ENCODE measurements at regions not wholly inside any gene's neighbourhood (a gene's known extent, or its start where the extent isn't known, plus 50 kb on each side); places are given as distances from the start of the nearest gene placed in this dataset.

DNA sequence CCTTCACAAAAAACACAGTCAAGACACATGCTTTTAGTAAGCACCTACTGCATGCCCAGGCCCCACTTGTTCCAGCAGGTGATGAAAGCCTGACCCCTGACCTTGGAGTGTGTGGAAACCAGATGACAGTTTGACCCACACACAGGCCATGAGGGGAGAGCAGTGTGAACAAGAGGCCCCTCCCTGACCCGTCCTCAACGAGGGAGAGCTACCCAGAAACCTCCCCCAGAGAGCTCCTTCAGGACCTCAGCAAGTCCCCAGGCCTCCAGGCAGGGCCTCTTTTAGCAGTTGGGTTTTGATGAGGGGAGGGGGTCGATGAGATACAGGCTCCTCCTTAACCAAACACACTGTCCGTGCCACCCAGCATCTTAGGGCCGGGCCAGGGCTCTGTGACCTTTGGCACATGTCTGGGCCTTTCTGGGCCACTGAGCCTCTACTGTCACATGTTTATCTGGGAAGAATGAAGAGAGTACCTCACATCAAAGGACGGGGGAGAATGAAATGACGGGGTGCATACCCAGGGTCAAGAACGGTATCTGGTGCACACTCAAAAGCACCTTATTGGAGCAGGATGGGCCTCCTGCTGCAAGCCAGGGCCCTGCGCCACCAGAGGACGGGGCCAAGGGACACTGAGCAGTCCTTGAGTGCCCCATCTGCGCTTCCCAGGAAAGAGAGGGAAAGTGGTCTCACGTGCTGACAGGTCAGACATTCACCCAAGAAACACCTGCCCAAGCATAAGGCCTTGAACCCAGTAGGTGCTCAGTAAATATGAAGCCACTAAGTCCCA, 202.6 kb upstream of the ZMIZ1 start:
- DNase-seq: no peak
- in situ Hi-C loops (cut with HindIII; ENCODE audit: low pct_ligation_motif_present, low pct_unique_long_range_greater_than_20kb, low sequenced_read_pairs): no loop called here

DNA sequence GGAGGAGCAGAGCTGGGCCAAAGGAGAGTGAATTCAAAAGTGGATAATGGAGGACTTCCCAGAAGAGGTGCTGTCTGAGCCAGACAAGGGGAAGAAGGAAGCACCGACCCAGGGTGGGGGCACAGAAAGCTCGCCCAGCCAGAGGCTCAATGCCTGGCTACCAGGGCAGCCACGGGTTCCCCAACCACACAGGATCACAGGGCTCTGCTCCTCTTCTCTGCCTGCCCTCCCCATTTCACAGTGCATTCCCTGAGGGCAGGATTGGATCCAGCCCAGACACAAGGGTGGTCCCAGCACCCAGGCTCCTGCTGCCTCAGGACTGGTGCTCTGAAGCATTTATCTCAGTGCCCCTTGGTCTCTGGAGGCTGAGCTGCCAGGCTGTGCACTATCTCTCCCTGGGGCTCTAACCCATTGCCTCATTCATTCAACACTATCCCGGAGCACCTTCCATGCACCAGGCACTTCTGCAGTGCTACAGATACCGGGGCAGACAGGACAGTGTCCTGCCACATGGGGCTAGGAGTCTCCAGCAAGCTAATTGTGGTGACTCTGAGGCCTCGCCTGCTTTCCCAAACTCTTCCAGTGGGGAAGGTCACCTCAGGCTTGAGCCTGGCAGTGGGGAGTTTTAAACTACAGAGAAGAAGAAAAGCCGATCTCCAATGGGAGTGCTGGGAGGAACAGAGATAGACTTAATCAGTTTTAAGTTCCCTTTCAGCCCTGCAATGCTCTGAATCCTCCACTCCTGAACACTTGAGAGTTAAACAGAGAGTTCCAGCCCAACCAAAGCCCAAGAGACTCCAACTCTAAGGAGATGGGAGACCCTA, 201.8 kb upstream of the ZMIZ1 start:
- in situ Hi-C loops (cut with HindIII; ENCODE audit: low pct_ligation_motif_present, low pct_unique_long_range_greater_than_20kb, low sequenced_read_pairs): no loop called here
- DNase-seq: no peak

DNA sequence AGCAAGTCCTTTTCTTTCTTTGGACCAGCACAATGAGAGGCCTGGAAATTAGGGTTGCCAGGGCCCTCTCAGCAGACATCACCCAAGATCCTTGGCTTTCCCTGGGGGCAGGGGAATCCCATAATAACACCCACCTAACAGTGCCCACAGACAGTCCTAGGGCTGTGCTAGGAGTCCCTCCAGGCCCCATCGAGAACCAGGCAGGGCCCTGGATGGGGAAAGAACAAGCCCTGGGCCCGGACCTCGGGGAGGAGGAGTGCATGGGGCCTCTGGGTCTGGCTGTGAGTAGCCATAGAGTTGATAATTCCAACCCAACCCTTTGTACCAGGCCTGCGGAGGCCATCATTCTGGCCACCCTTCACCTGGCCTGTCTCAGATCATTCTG, 201.2 kb upstream of the ZMIZ1 start:
- in situ Hi-C loops (cut with HindIII; ENCODE audit: low pct_ligation_motif_present, low pct_unique_long_range_greater_than_20kb, low sequenced_read_pairs): no loop called here
- no peak for DNase-seq

DNA sequence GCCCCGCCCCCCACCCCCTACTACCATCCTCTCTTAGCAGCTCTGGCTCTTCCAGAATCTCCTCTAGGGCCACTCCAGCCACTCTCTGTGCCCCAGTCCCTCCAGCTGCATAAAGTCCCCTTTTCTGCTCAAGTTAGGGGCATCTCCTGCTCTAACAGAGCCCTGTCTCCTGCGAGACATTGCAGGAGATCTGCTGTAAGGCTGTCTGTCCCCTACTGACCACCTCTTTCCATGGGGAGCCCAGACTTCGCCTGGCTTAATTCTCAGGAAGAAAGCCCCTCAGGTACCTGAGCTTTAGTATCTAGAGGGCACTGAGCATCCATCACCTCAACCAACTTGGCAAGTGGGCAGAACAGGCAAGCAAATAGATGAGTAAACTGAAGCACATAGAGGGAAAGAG, 200.7 kb upstream of the ZMIZ1 start:
- in situ Hi-C loops (cut with HindIII; ENCODE audit: low pct_ligation_motif_present, low pct_unique_long_range_greater_than_20kb, low sequenced_read_pairs): no loop called here
- no peak for DNase-seq

DNA sequence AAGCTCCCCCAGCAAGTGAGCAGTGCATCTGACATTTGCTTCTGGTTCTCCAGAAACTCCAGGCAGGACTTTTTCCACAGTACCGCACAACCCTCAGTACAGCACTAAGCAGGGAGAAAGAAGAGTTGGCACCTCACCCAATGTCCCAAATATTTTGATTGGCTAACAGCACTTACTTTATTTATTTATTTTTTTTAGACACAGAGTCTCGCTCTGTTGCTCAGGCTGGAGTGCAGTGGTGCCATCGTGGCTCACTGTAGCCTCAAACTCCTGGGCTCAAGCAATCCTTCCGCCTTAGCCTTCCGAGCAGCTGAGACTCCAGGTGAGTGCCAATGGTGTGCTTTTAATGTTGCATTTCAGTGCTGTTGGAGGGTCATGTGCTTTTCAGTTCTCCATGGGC, 200.3 kb upstream of the ZMIZ1 start:
- DNase-seq: no peak

DNA sequence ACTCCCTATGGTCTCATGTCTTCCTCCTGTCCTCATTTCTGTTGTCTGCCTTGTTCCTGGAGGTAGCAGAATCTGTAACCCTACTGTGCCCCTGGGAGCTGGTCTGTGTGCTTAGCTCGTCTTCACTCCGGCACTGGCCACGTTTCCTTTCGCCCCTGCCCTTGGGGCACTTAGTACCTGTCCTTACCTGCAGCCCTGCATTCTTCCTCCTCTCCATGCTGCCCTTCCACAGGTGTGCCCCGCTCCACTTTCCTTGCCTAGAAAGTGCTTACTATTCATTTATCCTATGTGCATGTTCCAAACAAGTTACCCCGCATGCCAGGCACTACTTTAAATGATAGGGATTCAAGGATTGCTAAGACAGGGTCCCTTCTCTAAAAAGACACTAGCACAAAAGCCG, 199.9 kb upstream of the ZMIZ1 start:
- in situ Hi-C loops (cut with HindIII; ENCODE audit: low pct_ligation_motif_present, low pct_unique_long_range_greater_than_20kb, low sequenced_read_pairs): no loop called here
- DNase-seq: no peak

More for the DNA sequence above, 200.3 kb upstream of the ZMIZ1 start:
- in situ Hi-C loops (cut with HindIII; ENCODE audit: low pct_ligation_motif_present, low pct_unique_long_range_greater_than_20kb, low sequenced_read_pairs): no loop called here

DNA sequence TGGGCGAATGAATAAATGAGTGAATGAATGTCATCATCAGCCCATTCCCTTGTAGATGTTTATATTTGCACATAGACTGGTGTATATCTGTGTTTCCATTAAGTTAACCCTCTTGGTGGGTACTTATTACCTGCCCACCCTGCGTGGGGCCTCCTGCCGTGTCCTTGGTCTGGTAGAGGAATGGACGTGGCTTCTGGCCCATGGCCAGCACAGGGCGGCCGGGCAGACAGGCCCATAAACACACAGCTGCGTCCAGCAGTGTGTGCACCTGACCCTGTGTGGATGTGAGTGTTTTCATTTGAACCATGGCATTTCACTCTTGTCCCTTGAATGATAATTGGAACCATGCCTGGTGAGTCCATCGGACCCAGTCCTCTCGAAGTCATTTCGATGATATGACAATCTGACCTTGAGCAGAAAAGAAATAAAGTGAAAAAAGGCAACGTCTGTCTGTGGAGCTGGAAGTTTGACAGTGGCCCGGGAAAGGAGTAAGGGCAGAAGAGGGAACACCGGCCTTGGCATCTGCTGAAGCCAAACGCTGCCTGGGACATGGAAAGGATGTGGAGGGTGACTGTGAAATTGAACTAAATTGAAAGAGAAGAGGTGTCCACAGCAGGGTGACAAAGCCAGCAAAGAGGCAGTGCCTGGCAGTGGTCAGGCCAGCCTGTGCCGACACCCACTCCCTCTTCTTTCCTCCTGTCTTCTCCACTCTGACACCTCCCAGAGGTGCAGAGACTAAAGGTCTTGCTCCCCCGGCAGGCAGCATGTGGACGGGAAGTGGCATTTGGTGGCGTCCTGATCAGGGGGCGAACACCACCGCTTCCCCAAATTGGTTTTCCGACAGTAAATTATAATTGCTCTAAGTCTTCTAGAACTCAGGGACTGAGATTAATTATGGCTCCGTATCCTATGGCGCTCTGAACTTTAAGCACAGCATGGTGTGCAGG, 199.0 kb upstream of the ZMIZ1 start:
- in situ Hi-C loops (cut with HindIII; ENCODE audit: low pct_ligation_motif_present, low pct_unique_long_range_greater_than_20kb, low sequenced_read_pairs): no loop called here
- DNase-seq: no peak

DNA sequence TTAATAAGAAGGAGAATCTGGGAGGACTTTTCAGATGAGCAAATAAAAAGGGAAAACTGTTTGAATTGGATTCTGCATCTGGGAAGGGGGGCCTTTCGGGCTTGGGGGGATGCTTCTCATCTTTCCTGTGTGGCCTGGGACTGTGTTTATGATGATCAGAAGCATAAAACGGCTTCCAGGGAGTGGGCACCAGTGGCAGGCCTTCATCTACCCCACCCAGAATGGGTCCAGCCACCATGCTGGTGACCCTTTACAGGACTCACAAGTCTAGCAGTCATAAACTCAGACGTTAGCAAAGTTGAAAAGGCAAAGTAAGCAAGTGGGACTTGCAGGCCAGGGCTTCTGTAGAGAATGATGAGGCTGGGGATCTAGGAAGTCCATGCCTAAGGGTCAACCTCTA, 198.3 kb upstream of the ZMIZ1 start:
- no peak for DNase-seq
- in situ Hi-C loops (cut with HindIII; ENCODE audit: low pct_ligation_motif_present, low pct_unique_long_range_greater_than_20kb, low sequenced_read_pairs): no loop called here

DNA sequence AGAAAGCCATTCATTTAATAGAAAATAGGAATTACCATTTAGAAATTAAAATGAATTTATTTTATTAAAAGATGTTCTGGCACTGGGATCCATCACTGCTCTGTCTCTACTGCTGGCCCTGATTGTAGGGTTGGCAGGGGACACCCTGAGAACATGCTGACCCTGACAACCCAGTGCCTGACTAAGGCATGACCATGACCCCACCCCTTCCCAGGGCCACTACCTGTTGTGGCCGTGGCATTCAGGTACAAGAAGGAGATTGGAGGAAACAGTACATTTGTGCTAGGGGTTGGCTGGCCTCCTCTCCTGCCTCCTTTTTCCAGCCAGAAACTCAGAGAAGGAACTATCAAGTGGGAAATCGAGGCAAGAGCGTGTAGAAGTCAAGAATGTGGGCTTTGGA, 197.0 kb upstream of the ZMIZ1 start:
- DNase-seq: no peak
- in situ Hi-C loops (cut with HindIII; ENCODE audit: low pct_ligation_motif_present, low pct_unique_long_range_greater_than_20kb, low sequenced_read_pairs): no loop called here

DNA sequence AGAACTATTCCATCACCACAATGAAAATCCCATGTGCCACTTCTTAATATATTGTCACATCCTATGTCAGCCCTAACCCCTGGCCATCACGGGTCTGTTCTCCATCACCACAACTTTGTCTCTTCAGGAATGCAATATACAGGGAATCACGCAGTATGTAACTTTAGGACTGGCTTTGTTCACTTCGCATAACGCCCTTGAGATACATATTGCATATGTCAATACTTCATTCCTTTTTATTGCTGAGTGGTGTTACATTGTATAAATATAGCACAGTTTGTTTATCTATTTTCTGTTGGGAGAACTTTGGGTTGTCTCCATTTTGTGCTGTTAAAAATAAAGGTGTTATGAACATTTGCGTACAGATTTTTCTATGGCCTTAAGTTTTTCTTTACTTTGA, 195.4 kb upstream of the ZMIZ1 start:
- DNase-seq: no peak
- in situ Hi-C loops (cut with HindIII; ENCODE audit: low pct_ligation_motif_present, low pct_unique_long_range_greater_than_20kb, low sequenced_read_pairs): no loop called here

DNA sequence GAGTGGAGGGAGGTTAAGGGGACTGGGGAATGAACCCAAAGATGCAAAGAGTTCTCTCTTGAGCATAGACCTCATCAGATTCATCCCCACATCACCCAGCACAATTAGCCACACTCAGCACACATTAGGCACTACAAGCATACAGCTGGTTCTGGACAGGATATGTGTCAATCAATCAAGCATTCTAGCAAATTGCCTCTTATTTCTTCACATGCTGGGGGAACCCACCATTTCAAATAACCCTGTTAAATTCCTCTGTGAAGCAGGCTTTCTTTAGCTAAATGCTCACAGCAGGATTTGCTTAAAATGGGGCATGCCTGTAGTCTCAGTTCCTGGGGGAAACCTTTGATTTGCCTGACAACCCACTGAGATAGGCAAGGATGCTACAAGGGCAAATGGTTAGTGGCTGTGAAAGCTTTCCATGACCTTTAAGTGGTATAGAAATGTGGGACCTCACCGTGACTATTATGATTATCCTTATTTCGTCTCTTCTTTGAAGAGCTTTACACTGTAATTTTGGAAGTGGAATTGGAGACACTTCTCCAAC, 193.4 kb upstream of the ZMIZ1 start:
- no peak for DNase-seq
- in situ Hi-C loops (cut with HindIII; ENCODE audit: low pct_ligation_motif_present, low pct_unique_long_range_greater_than_20kb, low sequenced_read_pairs): no loop called here

DNA sequence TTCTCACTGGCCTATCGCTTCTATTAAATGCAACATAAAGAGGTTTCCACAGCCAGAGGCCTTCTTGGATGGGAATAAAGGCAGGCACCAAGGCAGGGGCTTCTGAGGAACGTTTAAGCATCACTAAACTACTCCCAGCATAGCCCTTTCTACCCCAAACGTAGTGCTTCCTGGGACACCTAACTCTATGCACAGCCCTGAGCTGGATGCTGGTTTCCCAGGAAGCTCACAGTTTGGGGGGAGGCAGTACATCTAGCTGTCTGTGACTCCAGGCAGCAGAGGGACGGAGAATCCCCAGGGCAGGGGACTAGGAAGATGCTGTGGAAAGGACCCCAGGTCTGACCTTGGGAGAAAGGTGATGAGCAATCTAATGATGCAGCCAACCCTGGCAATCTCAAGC, 192.8 kb upstream of the ZMIZ1 start:
- no peak for DNase-seq
- in situ Hi-C loops (cut with HindIII; ENCODE audit: low pct_ligation_motif_present, low pct_unique_long_range_greater_than_20kb, low sequenced_read_pairs): no loop called here

DNA sequence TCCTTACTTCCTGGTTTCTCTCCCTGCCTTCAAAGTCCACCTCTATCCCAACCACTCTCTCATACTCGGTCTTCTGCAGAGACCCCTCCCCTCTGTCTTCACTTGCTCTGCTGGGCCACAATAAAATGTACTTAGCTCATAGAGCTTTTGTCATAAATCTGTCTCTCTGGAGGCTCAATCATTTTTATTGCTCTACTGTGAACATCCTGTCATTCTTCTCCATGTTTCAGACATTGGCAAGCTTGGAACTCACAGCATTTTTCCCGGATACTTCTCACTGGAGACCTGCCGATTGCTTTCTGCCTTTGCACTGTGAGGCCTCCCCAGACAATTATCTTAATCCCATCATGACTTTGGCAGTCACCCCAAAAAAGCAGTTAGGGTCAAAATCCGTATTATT, 192.3 kb upstream of the ZMIZ1 start:
- no peak for DNase-seq
- in situ Hi-C loops (cut with HindIII; ENCODE audit: low pct_ligation_motif_present, low pct_unique_long_range_greater_than_20kb, low sequenced_read_pairs): no loop called here

DNA sequence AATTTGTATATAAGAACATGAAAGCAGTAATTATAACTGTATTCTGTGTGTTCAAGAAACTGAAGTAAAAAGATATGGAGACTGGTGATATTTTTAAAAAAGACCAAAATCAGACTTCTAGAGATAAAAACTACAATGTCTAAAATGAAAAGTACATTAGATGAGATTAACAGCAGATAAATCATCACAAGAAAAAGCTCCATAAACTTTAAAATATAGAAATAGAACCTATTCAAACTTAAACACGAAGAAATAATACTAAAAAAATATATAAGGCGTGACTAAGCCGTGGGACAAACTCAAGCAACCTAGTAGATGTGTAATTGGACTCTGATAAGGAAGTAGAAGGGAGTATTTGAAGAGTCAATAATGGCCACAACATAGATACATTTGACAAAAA, 189.1 kb upstream of the ZMIZ1 start:
- in situ Hi-C loops (cut with HindIII; ENCODE audit: low pct_ligation_motif_present, low pct_unique_long_range_greater_than_20kb, low sequenced_read_pairs): no loop called here
- no peak for DNase-seq

DNA sequence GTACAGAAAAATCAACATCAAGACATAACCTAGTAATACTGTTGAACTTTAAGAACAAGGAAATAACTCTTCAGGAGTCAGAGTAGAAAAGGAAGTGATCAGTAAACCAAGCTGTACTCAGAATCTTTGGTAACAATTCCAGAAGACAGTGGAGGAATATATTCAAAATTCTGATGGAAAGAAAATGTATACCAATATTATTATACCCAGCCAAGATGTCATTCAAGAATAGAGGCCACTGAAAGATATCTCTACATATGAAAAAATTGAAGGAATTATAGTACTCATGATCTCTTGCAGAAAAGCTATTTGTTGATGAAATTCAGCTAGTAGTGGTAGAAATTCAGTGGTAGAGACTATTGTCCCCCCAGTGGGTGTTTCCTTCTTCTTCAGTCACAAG, 182.6 kb upstream of the ZMIZ1 start:
- no peak for DNase-seq
- in situ Hi-C loops (cut with HindIII; ENCODE audit: low pct_ligation_motif_present, low pct_unique_long_range_greater_than_20kb, low sequenced_read_pairs): no loop called here

DNA sequence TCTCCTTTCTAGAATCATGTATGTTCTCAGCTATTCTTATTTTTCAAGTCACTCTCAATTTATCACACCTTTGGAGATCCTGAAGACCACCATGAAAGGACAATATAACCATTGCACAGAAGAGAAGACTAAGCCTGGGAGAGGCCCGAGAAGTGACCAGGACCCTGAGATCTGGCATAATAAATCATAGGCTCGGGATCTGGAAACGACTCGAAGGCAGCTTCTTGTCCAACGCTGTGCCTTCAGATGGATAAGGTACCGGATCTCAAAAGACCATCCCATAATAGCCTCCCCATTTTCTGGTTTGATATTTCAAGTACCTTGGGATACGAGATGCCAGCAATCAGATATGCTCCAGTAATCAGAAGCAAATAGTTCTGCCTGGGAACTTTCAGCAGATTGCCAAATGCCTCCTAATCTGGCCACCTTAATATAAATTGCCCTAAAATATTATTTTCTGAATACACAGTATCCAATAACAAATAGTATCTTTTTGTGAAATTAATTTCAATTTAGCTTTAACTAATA, 179.2 kb upstream of the ZMIZ1 start:
- in situ Hi-C loops (cut with HindIII; ENCODE audit: low pct_ligation_motif_present, low pct_unique_long_range_greater_than_20kb, low sequenced_read_pairs): no loop called here
- no peak for DNase-seq

DNA sequence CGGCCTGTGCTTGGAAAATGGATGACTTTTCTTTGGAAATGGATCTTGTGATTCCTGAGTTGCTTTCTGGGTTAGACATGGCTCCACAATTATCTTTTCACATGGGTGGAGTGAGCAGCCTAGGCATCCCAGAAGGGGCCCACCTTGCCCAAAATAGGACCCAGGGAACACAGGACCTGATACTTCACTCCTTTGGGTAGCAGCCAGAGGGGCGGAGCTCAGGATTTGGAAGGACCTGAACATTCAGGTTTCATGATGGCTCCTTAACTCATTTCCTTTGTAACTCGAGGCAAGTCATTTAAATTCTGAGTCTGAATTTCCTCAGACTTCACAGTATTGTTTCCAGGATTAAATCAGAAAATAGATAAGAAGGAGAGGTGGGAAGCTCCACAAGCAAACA, 178.3 kb upstream of the ZMIZ1 start:
- DNase-seq: no peak
- in situ Hi-C loops (cut with HindIII; ENCODE audit: low pct_ligation_motif_present, low pct_unique_long_range_greater_than_20kb, low sequenced_read_pairs): no loop called here

DNA sequence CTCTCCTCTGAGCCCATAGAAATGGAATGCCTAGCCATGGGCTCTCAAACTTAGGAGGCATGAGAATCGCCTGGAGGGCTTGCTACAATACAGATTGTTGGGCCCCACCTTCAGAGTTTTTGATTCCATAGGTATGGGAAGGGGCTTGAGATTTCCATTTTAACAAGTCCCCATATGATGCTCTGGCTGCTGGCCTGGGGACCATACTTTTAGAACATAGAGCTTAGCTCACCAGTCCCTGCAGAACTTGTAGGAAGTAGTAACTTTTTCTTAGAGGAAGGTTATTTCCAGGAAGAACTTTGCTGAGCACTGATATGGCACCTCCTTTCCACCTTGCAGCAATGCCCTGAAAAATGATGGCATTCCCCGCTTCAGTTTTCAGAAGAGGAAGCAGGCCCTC, 177.0 kb upstream of the ZMIZ1 start:
- in situ Hi-C loops (cut with HindIII; ENCODE audit: low pct_ligation_motif_present, low pct_unique_long_range_greater_than_20kb, low sequenced_read_pairs): no loop called here
- no peak for DNase-seq
